ENCODE measurements at regions not wholly inside any gene's neighbourhood (a gene's known extent, or its start where the extent isn't known, plus 50 kb on each side); places are given as distances from the start of the nearest gene placed in this dataset.

DNA sequence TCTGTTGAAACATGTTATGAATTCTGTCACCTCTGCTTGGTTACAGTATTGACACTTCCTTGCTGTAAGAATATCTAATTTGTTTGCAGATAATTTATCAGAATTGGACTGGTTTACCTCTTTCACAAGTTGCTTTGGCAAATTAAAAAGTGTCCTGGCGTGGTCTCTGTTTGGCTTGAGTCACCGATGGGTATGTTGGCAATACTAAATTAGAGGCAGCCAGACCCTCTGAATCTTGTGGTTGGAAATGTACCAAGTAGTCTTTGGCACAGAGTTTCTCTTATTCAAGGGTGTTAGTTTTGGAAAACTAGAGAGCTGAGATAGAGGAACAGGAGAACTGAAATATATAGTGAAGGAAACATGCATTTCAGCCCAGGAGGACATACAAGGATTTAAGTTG is 521.1 kb upstream of the MGAT4C start:
- Histone ChIP-seq H3K4me1 (ENCODE audit: insufficient read depth, low read length, severe bottlenecking) (no peaks in the 10 kb centered on the region), H3K27me3 (ENCODE audit: insufficient read depth, low read length) (no peaks in the 10 kb centered on the region), H3K4me2 (ENCODE audit: low read length) (no peak overlapping the region), H3K9me3 (ENCODE audit: low read length) (no peaks in the 10 kb centered on the region), H3K9me2 (ENCODE audit: low read depth, low read length) (no peaks in the 10 kb centered on the region), H3K9ac (ENCODE audit: low read length) (no peak overlapping the region), H3F3A (ENCODE audit: insufficient read depth, low read length) (no peaks in the 10 kb centered on the region; the same call in 1 of the 2 replicates), H3K36me3 (ENCODE audit: insufficient read depth, low read length) (no peaks in the 10 kb centered on the region), H3K27ac (ENCODE audit: low read depth, low read length, poor library complexity, severe bottlenecking) (no peak overlapping the region), H3K79me2 (ENCODE audit: insufficient read depth, low read length) (no peaks in the 10 kb centered on the region), H4K20me1 (ENCODE audit: insufficient read depth, low read length) (no peaks in the 10 kb centered on the region), H2AFZ (ENCODE audit: low read length) (no peak overlapping the region), H3K4me3 (ENCODE audit: low read depth, low read length, poor library complexity, severe bottlenecking) (no peak overlapping the region)
- TF ChIP-seq, protein P1, sequence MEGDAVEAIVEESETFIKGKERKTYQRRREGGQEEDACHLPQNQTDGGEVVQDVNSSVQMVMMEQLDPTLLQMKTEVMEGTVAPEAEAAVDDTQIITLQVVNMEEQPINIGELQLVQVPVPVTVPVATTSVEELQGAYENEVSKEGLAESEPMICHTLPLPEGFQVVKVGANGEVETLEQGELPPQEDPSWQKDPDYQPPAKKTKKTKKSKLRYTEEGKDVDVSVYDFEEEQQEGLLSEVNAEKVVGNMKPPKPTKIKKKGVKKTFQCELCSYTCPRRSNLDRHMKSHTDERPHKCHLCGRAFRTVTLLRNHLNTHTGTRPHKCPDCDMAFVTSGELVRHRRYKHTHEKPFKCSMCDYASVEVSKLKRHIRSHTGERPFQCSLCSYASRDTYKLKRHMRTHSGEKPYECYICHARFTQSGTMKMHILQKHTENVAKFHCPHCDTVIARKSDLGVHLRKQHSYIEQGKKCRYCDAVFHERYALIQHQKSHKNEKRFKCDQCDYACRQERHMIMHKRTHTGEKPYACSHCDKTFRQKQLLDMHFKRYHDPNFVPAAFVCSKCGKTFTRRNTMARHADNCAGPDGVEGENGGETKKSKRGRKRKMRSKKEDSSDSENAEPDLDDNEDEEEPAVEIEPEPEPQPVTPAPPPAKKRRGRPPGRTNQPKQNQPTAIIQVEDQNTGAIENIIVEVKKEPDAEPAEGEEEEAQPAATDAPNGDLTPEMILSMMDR (IDR thresholded peaks at IDR 0.05; ENCODE audit: low read length): no peak
- TF ChIP-seq EZH2 (IDR thresholded peaks at IDR 0.05; ENCODE audit: borderline replicate concordance, low read length): no peak

DNA sequence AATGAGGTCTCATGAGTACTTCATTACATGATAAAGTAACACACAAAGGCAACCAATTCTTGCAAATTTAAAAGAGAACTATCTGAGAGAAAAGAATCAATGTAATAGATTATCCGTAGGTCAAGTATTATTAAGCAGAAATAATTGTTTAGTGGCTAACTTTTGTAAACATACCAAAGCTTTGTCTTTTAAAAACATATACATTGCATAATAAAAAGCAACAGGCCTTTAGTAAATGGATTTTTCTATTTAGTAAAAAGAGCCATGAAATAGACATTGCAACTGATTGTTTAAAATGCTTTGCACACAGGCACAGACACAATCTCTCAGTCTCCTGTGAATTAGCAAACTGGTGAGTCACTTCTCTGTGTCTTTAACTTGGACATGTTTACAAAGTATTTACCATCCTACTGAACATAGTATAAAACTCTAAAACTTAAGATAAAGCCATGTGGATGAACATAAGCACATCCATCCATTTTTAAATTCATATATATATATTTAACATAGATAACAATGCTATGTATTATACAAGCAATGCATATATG is 518.7 kb upstream of the MGAT4C start:
- Histone ChIP-seq H2AFZ (ENCODE audit: low read length) (no peak overlapping the region), H3K27me3 (ENCODE audit: insufficient read depth, low read length) (no peaks in the 10 kb centered on the region), H4K20me1 (ENCODE audit: insufficient read depth, low read length) (no peaks in the 10 kb centered on the region), H3K36me3 (ENCODE audit: insufficient read depth, low read length) (no peaks in the 10 kb centered on the region), H3K4me2 (ENCODE audit: low read length) (no peak overlapping the region), H3K9ac (ENCODE audit: low read length) (no peak overlapping the region), H3K27ac (ENCODE audit: low read depth, low read length, poor library complexity, severe bottlenecking) (no peak overlapping the region), H3F3A (ENCODE audit: insufficient read depth, low read length) (no peaks in the 10 kb centered on the region; the same call in 1 of the 2 replicates), H3K4me1 (ENCODE audit: insufficient read depth, low read length, severe bottlenecking) (no peaks in the 10 kb centered on the region), H3K4me3 (ENCODE audit: low read depth, low read length, poor library complexity, severe bottlenecking) (no peak overlapping the region), H3K79me2 (ENCODE audit: insufficient read depth, low read length) (no peaks in the 10 kb centered on the region), H3K9me3 (ENCODE audit: low read length) (no peaks in the 10 kb centered on the region), H3K9me2 (ENCODE audit: low read depth, low read length) (no peaks in the 10 kb centered on the region)
- TF ChIP-seq EZH2 (IDR thresholded peaks at IDR 0.05; ENCODE audit: borderline replicate concordance, low read length): no peak
- TF ChIP-seq, protein P1 (IDR thresholded peaks at IDR 0.05; ENCODE audit: low read length): no peak

DNA sequence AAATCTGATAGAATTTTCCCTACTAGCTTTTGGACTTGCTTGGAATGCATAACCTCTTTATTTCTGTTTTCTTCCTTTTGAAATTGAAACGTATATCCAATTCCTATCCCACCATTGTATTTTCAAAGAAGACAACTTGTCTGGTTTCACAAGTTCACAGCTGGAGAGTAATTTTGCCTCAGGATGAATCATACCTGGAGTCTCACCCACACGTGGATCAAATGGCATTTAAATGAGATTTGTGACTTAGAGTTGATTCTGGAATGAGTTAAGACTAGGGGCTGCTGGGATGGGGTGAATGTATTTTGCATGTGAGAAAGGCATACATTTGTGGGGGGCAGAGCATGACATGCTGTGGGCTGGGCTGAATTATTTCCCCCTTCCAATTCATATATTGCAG is 516.5 kb upstream of the MGAT4C start:
- Histone ChIP-seq H3K4me3 (ENCODE audit: low read depth, low read length, poor library complexity, severe bottlenecking) (no peak overlapping the region), H3K4me2 (ENCODE audit: low read length) (no peak overlapping the region), H3K9me3 (ENCODE audit: low read length) (no peaks in the 10 kb centered on the region), H3K36me3 (ENCODE audit: insufficient read depth, low read length) (no peaks in the 10 kb centered on the region), H3K9me2 (ENCODE audit: low read depth, low read length) (no peaks in the 10 kb centered on the region), H3K27ac (ENCODE audit: low read depth, low read length, poor library complexity, severe bottlenecking) (no peak overlapping the region), H4K20me1 (ENCODE audit: insufficient read depth, low read length) (no peaks in the 10 kb centered on the region), H3K9ac (ENCODE audit: low read length) (no peak overlapping the region), H2AFZ (ENCODE audit: low read length) (no peak overlapping the region), H3K79me2 (ENCODE audit: insufficient read depth, low read length) (no peaks in the 10 kb centered on the region), H3K4me1 (ENCODE audit: insufficient read depth, low read length, severe bottlenecking) (no peaks in the 10 kb centered on the region), H3F3A (ENCODE audit: insufficient read depth, low read length) (no peaks in the 10 kb centered on the region; the same call in 1 of the 2 replicates), H3K27me3 (ENCODE audit: insufficient read depth, low read length) (no peaks in the 10 kb centered on the region)
- no peak for TF ChIP-seq EZH2 (IDR thresholded peaks at IDR 0.05; ENCODE audit: borderline replicate concordance, low read length)
- TF ChIP-seq, protein P1 (IDR thresholded peaks at IDR 0.05; ENCODE audit: low read length): no peak

All from OCI-LY1 (cell line).